GM13977 (cell line): ENCODE measurements at regions not wholly inside any gene's neighbourhood (a gene's known extent, or its start where the extent isn't known, plus 50 kb on each side); places are given as distances from the start of the nearest gene placed in this dataset.

Source experiments
- DNase-seq: peaks from one replicate; pipeline ENCODE4 v3.0.0; 2012; ENCODE audit warnings: low spot score
- in situ Hi-C: fragments of 300-500 bp; cut with MboI; formaldehyde crosslinking; loops from one replicate; pipeline ENCODE4 v1.12.0; 2022; ENCODE audit warnings: low sequenced_read_pairs, low pct_unique_long_range_greater_than_20kb, mixed read lengths, inconsistent platforms; ENCODE audit not compliant: unreplicated experiment
- TF ChIP-seq, protein P1 (sequence below): IDR thresholded peaks from 2 replicates; pipeline ENCODE4 v1.5.1; 2012; ENCODE audit warnings: mild to moderate bottlenecking, control low read depth; ENCODE audit not compliant: insufficient read depth; ENCODE audit errors: extremely low read depth, missing control alignments

DNA sequence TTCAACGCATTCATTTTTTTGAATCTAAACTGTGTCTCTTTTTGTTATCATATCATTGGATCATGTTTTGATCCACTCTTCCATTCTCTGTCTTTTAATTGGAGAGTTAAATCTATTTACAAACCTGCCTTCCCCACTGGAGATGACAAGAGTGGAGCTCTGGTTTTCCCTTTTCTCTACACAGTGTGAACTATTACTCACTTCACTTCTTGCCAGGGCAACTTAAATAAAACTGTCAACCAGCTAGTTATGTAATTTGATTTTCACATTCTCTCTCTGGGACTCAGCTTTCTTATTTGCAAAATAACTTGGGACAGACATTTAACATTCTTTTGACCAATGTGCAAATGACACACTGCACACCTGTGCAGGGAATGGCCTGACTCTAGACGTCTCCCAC, 230.8 kb upstream of the CST7 start:
- in situ Hi-C loops: no loop called here
- TF ChIP-seq, protein P1, sequence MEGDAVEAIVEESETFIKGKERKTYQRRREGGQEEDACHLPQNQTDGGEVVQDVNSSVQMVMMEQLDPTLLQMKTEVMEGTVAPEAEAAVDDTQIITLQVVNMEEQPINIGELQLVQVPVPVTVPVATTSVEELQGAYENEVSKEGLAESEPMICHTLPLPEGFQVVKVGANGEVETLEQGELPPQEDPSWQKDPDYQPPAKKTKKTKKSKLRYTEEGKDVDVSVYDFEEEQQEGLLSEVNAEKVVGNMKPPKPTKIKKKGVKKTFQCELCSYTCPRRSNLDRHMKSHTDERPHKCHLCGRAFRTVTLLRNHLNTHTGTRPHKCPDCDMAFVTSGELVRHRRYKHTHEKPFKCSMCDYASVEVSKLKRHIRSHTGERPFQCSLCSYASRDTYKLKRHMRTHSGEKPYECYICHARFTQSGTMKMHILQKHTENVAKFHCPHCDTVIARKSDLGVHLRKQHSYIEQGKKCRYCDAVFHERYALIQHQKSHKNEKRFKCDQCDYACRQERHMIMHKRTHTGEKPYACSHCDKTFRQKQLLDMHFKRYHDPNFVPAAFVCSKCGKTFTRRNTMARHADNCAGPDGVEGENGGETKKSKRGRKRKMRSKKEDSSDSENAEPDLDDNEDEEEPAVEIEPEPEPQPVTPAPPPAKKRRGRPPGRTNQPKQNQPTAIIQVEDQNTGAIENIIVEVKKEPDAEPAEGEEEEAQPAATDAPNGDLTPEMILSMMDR: no peak

DNA sequence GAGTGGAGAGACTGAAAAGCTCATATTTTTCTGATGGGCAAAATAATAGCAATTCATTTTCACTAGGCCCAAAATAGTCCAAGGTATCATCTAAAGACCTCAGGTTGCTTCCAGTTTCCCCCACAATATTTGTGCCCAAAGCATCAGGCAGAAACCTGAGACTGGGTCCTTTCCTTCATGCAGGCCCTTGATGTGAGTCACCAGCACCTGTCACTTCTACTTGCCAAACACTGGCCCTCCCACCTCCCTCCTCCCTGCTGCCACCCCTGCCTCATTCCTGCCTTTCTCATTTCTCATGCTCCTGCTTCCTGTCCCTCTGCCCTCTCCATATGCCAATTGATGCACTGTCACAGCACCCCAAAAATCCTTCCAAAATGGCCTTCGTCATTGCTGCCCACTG, 230.4 kb upstream of the CST7 start:
- in situ Hi-C loops: no loop called here
- DNase-seq: no peak
- TF ChIP-seq, protein P1: no peak

More for the DNA sequence above, 230.8 kb upstream of the CST7 start:
- no peak for DNase-seq

DNA sequence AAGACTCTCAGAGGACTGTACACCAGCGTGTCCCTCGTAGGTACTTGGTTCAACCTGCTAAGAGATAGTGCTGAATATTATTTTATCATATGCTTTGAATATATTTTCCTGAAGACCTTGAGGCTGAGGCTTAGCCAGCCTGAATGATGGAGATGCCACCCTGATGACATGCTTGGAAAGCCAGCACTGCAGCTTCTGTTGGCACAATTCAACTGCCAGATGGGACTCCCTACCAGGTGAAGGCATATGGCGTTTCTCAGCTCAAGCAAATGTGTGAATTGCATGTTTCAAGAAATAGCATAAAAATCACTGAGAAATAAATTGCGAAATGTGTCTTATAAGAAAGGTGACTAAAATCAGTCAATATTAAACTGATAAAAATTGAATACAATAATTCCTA, 228.1 kb upstream of the CST7 start:
- no peak for DNase-seq
- in situ Hi-C loops: no loop called here
- TF ChIP-seq, protein P1: no peak

DNA sequence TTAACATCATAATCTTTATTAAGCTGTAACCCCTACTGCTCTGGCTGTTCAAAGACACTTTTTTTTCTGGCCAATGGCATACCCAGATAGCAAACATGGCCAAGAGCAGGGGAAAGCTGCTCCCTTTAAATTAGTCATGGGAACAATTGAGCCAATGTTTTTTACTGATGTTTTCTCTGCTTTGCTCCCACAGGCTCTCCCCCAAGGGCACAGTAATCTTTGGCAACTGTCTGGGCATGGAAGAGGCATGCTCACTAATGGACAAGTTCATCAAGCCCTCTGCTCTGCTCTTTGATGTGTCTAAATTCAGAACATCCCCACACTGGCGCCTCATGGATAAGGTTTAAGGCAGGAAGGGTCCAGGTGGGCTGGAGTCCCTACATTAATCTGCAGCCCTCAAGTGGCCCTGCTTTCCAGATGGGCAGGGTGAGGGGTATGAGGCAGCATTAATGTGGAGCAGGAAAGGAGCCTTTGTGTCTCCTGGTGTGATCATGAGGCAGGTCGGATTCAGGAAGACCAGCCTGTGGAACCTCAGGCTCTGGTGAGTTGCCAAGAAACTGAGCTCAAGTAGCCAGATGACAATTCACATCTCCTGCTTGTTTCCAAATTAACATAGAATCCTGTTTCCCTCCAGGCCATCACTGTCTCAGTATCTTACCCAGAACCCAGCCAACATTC, 227.0 kb upstream of the CST7 start:
- in situ Hi-C loops: no loop called here

DNA sequence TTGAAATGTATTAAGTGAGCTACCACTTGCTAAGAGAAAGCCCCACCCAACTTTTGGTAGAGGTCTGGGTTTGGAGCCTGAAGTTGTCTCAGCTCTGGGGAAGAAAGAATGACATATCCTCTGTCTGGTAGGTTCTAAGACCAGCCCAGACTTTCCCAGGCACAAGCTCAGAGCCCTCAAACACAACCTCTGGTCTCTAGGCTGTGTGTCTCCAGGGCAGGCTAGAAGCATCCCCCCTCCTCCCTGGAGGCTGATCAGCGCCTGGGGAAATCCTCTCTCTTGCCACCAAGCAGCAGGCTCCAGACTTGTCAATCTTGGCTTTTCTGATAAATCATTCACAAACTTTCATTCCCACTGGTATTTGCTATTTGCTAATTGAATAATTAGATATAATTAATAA, 226.5 kb upstream of the CST7 start:
- DNase-seq: no peak
- TF ChIP-seq, protein P1: no peak
- in situ Hi-C loops: no loop called here

More for the DNA sequence above, 227.0 kb upstream of the CST7 start:
- TF ChIP-seq, protein P1: no peak
- no peak for DNase-seq

DNA sequence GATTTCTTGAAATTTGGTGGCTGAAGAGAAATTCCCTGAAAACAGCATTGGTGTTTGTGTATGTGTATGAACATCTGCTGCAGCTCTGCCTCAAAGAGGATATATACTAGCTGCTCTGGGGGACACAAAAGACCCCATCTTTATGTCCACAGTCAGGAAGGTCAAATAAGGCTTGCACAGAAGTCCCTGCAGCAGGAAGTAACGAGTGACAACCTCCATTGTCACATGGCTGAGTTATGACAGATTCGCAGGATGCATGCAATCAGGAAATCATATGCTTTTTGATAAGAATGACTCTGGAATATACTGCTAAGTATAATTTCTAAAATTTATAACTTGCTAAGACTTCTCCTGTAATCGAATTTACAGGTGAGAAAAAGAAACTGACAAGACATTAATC, 225.9 kb upstream of the CST7 start:
- in situ Hi-C loops: no loop called here
- TF ChIP-seq, protein P1: no peak
- no peak for DNase-seq
